ENCODE measurements at regions not wholly inside any gene's neighbourhood (a gene's known extent, or its start where the extent isn't known, plus 50 kb on each side); places are given as distances from the start of the nearest gene placed in this dataset.

DNA sequence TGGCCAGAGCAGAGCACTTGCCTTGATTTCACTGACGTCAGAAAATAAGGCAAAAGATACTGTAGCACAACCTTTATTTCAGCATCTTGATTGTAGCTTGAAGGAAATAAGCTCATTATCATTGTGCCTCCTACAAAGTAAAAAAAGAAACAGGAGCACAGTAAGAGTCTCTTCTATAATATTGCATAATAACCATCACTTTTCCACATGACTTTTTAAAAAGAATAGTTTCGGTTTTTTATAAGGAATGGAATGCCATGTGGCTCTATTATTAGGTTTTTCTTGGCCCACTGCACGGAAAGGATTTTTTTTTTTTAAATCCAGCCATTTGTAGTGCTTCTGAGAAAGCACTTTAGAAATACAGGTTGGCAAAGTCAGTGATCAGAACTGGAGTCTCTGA, 655.3 kb downstream of the LRRC70 start (continued):
- TF ChIP-seq SP1 (IDR thresholded peaks at IDR 0.05; ENCODE audit: low read depth, low read length) (no peak), TEAD4 (IDR thresholded peaks at IDR 0.05; ENCODE audit: low read depth, low read length) (no peak), POLR2AphosphoS5 (IDR thresholded peaks at IDR 0.05; ENCODE audit: low read depth, low read length) (no peak), RFX5 (IDR thresholded peaks at IDR 0.05; ENCODE audit: borderline replicate concordance, low read depth, low read length) (no peak), SIX5 (IDR thresholded peaks at IDR 0.05; ENCODE audit: low read depth, low read length) (no peak), SUZ12 (IDR thresholded peaks at IDR 0.05; ENCODE audit: low read length) (no peak)

All from H1 (cell line).